Neural cell (in vitro differentiated cells): ENCODE measurements at regions not wholly inside any gene's neighbourhood (a gene's known extent, or its start where the extent isn't known, plus 50 kb on each side); places are given as distances from the start of the nearest gene placed in this dataset.

Source experiments
- H2AFZ ChIP-seq: fragments of 200-600, 300-800 bp; sonication (generic), shearing (Covaris generic); 2 replicates; pipeline ENCODE4 v1.6.0; 2014; ENCODE audit warnings: low read depth, mild to moderate bottlenecking, antibody characterized with exemption, low read length, moderate library complexity
- H3F3A ChIP-seq: fragments of 200-600 bp; shearing (Covaris generic); 2 replicates; pipeline ENCODE4 v1.6.1; 2016; ENCODE audit warnings: mild to moderate bottlenecking, moderate library complexity, mixed read lengths, antibody characterized with exemption, low read length; ENCODE audit not compliant: insufficient read depth, poor library complexity, severe bottlenecking
- H3K27ac ChIP-seq: fragments of 200-600, 300-800 bp; sonication (generic), shearing (Covaris generic); 2 replicates; pipeline ENCODE4 v1.5.1; 2014; ENCODE audit warnings: mild to moderate bottlenecking, low read length, moderate library complexity
- H3K27me3 ChIP-seq: fragments of 300-800, 200-600 bp; sonication (generic), shearing (Covaris generic); 2 replicates; pipeline ENCODE4 v1.6.0; 2014; ENCODE audit warnings: mild to moderate bottlenecking, low read depth, low read length, moderate library complexity; ENCODE audit not compliant: insufficient read depth
- H3K36me3 ChIP-seq: fragments of 300-800, 200-600 bp; sonication (generic), shearing (Covaris generic); 2 replicates; pipeline ENCODE4 v1.5.1; 2014; ENCODE audit warnings: mild to moderate bottlenecking, antibody characterized with exemption, low read length, moderate library complexity; ENCODE audit not compliant: insufficient read depth
- H3K4me2 ChIP-seq: fragments of 300-800, 200-600 bp; sonication (generic), shearing (Covaris generic); 2 replicates; pipeline ENCODE4 v1.6.0; 2014; ENCODE audit warnings: mild to moderate bottlenecking, low read length
- H3K4me3 ChIP-seq: fragments of 300-800, 200-600 bp; sonication (generic), shearing (Covaris generic); 2 replicates; pipeline ENCODE4 v1.5.1; 2014; ENCODE audit warnings: mild to moderate bottlenecking, low read length, moderate library complexity
- H3K79me2 ChIP-seq: fragments of 200-600 bp; shearing (Covaris generic); replicated peaks from 2 replicates; pipeline ENCODE4 v1.6.0; 2014; ENCODE audit warnings: mild to moderate bottlenecking, low read length, moderate library complexity; ENCODE audit not compliant: insufficient read depth
- H3K9ac ChIP-seq: fragments of 300-800, 200-600 bp; sonication (generic), shearing (Covaris generic); 2 replicates; pipeline ENCODE4 v1.6.1; 2016; ENCODE audit warnings: mild to moderate bottlenecking, low read length, mixed read lengths
- H3K9me2 ChIP-seq: fragments of 200-600 bp; shearing (Covaris generic); 2 replicates; pipeline ENCODE4 v1.6.1; 2016; ENCODE audit warnings: mild to moderate bottlenecking, low read length, mixed read lengths; ENCODE audit not compliant: insufficient read depth
- H3K9me3 ChIP-seq: fragments of 200-600, 300-800 bp; sonication (generic), shearing (Covaris generic); 2 replicates; pipeline ENCODE4 v1.6.1; 2016; ENCODE audit warnings: mild to moderate bottlenecking, mixed run types, low read length, moderate library complexity, mixed read lengths
- H4K20me1 ChIP-seq: fragments of 200-600 bp; shearing (Covaris generic); 2 replicates; pipeline ENCODE4 v1.6.1; 2016; ENCODE audit warnings: mild to moderate bottlenecking, mixed run types; ENCODE audit not compliant: insufficient read depth
- CTCF ChIP-seq: fragments of 450-650 bp; IDR thresholded peaks from 2 replicates; pipeline ENCODE4 v1.5.1; 2014; ENCODE audit warnings: antibody characterized with exemption, mild to moderate bottlenecking, moderate library complexity; ENCODE audit not compliant: poor library complexity, severe bottlenecking
- EP300 ChIP-seq: fragments of 450-650 bp; conservative IDR thresholded peaks from 2 replicates; pipeline ENCODE4 v1.6.1; 2014; ENCODE audit warnings: antibody characterized with exemption, mild to moderate bottlenecking, moderate library complexity; ENCODE audit not compliant: poor library complexity, severe bottlenecking
- EZH2 ChIP-seq: fragments of 200-600, 300-800 bp; shearing (Covaris generic), sonication (generic); IDR thresholded peaks from 2 replicates; pipeline ENCODE4 v1.6.1; 2014; ENCODE audit warnings: antibody characterized with exemption, low read length, borderline replicate concordance, mild to moderate bottlenecking; ENCODE audit not compliant: insufficient read depth, poor library complexity, severe bottlenecking
- MXI1 ChIP-seq: fragments of 450-650 bp; conservative IDR thresholded peaks from 2 replicates; pipeline ENCODE4 v1.6.1; 2014; ENCODE audit warnings: antibody characterized with exemption, mild to moderate bottlenecking; ENCODE audit not compliant: poor library complexity, severe bottlenecking
- POLR2AphosphoS5 ChIP-seq: IDR thresholded peaks from 2 replicates; pipeline ENCODE4 v1.6.1; 2012
- RAD21 ChIP-seq: fragments of 450-650 bp; conservative IDR thresholded peaks from 2 replicates; pipeline ENCODE4 v1.6.1; 2014; ENCODE audit warnings: antibody characterized with exemption, mild to moderate bottlenecking, moderate library complexity
- REST ChIP-seq: IDR thresholded peaks from 2 replicates; pipeline ENCODE4 v1.6.1; 2012; ENCODE audit warnings: borderline replicate concordance
- SMC3 ChIP-seq: fragments of 450-650 bp; conservative IDR thresholded peaks from 2 replicates; pipeline ENCODE4 v1.6.1; 2014; ENCODE audit warnings: antibody characterized with exemption, mild to moderate bottlenecking, moderate library complexity; ENCODE audit not compliant: poor library complexity
- TAF1 ChIP-seq: IDR thresholded peaks from 2 replicates; pipeline ENCODE4 v1.6.1; 2012; ENCODE audit warnings: low read depth

- no peak overlapping the region for H3K4me3 ChIP-seq
- no peak overlapping the region for H3K9ac ChIP-seq
- no peaks in the 10 kb centered on the region for H3K9me3 ChIP-seq
- no peak overlapping the region for H3K4me2 ChIP-seq
- no peaks in the 10 kb centered on the region for H4K20me1 ChIP-seq
- H3K79me2 ChIP-seq: no peaks in the 10 kb centered on the region
- no peaks in the 10 kb centered on the region for H3K27me3 ChIP-seq
- H3K27ac ChIP-seq: no peak overlapping the region
- TF ChIP-seq EZH2 (no peak), SMC3 (no peak), CTCF (no peak), POLR2AphosphoS5 (no peak), REST (no peak), MXI1 (no peak)
- no peaks in the 10 kb centered on the region for H3K36me3 ChIP-seq
- no peaks in the 10 kb centered on the region for H3F3A ChIP-seq
- no peaks in the 10 kb centered on the region for H3K9me2 ChIP-seq
- no peak overlapping the region for H2AFZ ChIP-seq
Observed at GRCh38 chrX:16476009-16476408, 173.9 kb upstream of the S100G start.

GRCh38 chrX:16476692-16477091 is 173.3 kb upstream of the S100G start:
- H3K9me2 ChIP-seq: no peaks in the 10 kb centered on the region
- H3K36me3 ChIP-seq: no peaks in the 10 kb centered on the region
- no peaks in the 10 kb centered on the region for H4K20me1 ChIP-seq
- no peaks in the 10 kb centered on the region for H3K27me3 ChIP-seq
- H3K79me2 ChIP-seq: no peaks in the 10 kb centered on the region
- H3K4me2 ChIP-seq: no peak overlapping the region
- TF ChIP-seq POLR2AphosphoS5 (no peak), EP300 (no peak), RAD21 (no peak), TAF1 (no peak), SMC3 (no peak), CTCF (no peak)
- no peak overlapping the region for H3K4me3 ChIP-seq
- H3K27ac ChIP-seq: no peak overlapping the region
- no peak overlapping the region for H3K9ac ChIP-seq
- H3K9me3 ChIP-seq: no peaks in the 10 kb centered on the region
- no peak overlapping the region for H2AFZ ChIP-seq
- H3F3A ChIP-seq: no peaks in the 10 kb centered on the region
